Activated naive CD8-positive, alpha-beta T cell treated with anti-CD3 and anti-CD28 coated beads for 36 hours (primary cell): ENCODE measurements at regions not wholly inside any gene's neighbourhood (a gene's known extent, or its start where the extent isn't known, plus 50 kb on each side); places are given as distances from the start of the nearest gene placed in this dataset.

Experiments used
- DNase-seq: peaks from one replicate; pipeline ENCODE4 v3.0.0; 2021
- H3K27ac Mint-ChIP-seq: one replicate; pipeline ENCODE4 v1.8.0; 2022; ENCODE audit warnings: mild to moderate bottlenecking, moderate library complexity, mixed read lengths
- H3K27me3 Mint-ChIP-seq: one replicate; pipeline ENCODE4 v1.8.0; 2022; ENCODE audit warnings: mild to moderate bottlenecking, mixed read lengths
- H3K36me3 Mint-ChIP-seq: one replicate; pipeline ENCODE4 v1.8.0; 2021; ENCODE audit warnings: mild to moderate bottlenecking, mixed read lengths
- H3K4me1 Mint-ChIP-seq: one replicate; pipeline ENCODE4 v1.8.0; 2021; ENCODE audit warnings: mixed read lengths
- H3K4me3 Mint-ChIP-seq: one replicate; pipeline ENCODE4 v1.8.0; 2022; ENCODE audit warnings: mild to moderate bottlenecking, moderate library complexity, mixed read lengths
- H3K9me3 Mint-ChIP-seq: one replicate; pipeline ENCODE4 v1.8.0; 2022; ENCODE audit warnings: mixed read lengths

DNA sequence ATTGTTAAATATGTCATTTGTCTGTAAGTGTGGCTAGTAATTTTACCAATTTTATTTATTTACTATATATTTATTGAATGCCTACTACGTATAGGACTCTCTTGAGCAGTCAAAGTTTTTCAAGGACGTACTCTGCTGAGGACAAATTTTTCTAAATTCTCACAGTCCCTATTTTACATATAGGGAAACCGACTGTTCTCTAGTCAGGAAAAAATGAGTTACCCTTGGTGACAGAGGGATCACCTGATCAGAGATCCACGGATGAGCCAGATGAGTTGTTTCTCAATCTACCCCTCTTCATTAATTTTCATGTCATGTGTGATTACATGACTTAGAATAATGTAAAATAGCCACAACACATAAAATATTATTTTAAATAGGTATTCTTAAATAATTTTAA, 96.2 kb upstream of the SLC38A2 start:
- peaks cover 4% of the 10 kb centered on the region for H3K36me3 Mint-ChIP-seq
- H3K27me3 Mint-ChIP-seq: no peaks in the 10 kb centered on the region
- DNase-seq: no peak
- H3K9me3 Mint-ChIP-seq: peaks cover 1% of the 10 kb centered on the region
- peaks cover 28% of the 10 kb centered on the region for H3K4me1 Mint-ChIP-seq
- H3K4me3 Mint-ChIP-seq: no peak overlapping the region
- no peak overlapping the region for H3K27ac Mint-ChIP-seq

DNA sequence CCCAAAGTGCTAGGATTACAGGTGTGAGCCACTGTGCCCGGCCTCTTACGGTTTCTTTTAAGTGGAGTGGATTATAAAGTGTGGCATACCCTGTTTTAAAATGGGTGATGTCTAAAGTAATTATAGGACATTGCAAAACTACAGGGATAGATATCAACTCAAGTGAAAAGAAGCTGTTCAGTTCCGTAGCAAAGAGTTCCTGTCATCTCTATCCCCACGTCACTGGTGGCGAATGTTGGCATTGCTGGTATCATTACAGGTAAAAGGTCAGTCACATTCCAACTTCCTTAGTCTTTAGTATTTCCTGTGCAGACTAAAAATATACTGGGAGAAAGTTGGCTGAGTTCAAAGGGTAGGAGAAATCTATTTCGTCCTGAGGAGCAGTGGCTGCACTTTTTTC, 95.6 kb upstream of the SLC38A2 start:
- Mint-ChIP-seq H3K4me1 (peaks cover 26% of the 10 kb centered on the region), H3K27me3 (no peaks in the 10 kb centered on the region), H3K9me3 (peaks cover 1% of the 10 kb centered on the region), H3K36me3 (peaks cover 4% of the 10 kb centered on the region), H3K4me3 (no peak overlapping the region), H3K27ac (no peak overlapping the region)
- DNase-seq: no peak

DNA sequence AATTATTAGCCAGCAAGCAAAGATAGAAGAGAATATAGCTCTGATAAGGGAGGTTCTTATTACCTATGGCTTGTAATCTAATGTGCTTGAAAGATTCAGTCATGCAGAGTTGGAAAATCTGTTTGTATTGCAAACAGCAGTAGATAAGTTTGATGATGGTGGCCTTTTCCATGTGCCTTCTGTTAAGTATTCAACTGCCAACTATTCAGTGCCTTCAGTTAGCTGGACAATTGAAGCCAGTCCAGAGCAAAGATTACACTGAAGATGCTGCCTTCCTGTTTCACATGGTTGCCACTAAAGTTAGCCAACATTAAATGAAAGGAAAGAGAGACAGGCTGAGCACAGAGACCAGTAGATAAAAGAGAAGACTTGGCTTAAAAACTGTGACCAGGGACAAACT, 92.7 kb upstream of the SLC38A2 start:
- no peak overlapping the region for H3K27ac Mint-ChIP-seq
- H3K27me3 Mint-ChIP-seq: no peaks in the 10 kb centered on the region
- no peaks in the 10 kb centered on the region for H3K36me3 Mint-ChIP-seq

DNA sequence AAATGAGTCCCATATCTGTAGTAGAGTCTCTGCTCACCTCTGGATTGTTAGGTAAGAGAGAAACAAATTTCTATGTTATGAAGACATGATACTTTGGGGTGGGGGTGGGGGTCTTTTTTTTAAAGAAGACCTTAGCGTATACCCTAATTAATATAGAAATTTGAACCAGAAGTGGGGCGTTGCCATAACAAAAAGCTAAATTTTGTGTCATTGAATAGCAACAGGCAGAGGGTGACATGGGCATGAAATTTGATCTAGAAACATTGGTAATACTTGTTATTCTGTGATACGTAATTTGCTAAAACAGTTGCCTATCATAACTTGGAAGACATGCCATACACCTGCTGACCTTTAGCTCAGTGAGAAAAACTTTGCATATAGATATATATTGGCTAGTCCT, 92.3 kb upstream of the SLC38A2 start:
- Mint-ChIP-seq H3K36me3 (peaks cover 3% of the 10 kb centered on the region), H3K9me3 (peaks cover 4% of the 10 kb centered on the region), H3K4me1 (peaks cover 23% of the 10 kb centered on the region), H3K27ac (no peak overlapping the region), H3K27me3 (no peaks in the 10 kb centered on the region), H3K4me3 (no peak overlapping the region)
- no peak for DNase-seq

More for the DNA sequence above, 92.7 kb upstream of the SLC38A2 start:
- DNase-seq: no peak
- H3K4me3 Mint-ChIP-seq: no peak overlapping the region
- H3K9me3 Mint-ChIP-seq: peaks cover 1% of the 10 kb centered on the region
- peaks cover 23% of the 10 kb centered on the region for H3K4me1 Mint-ChIP-seq

DNA sequence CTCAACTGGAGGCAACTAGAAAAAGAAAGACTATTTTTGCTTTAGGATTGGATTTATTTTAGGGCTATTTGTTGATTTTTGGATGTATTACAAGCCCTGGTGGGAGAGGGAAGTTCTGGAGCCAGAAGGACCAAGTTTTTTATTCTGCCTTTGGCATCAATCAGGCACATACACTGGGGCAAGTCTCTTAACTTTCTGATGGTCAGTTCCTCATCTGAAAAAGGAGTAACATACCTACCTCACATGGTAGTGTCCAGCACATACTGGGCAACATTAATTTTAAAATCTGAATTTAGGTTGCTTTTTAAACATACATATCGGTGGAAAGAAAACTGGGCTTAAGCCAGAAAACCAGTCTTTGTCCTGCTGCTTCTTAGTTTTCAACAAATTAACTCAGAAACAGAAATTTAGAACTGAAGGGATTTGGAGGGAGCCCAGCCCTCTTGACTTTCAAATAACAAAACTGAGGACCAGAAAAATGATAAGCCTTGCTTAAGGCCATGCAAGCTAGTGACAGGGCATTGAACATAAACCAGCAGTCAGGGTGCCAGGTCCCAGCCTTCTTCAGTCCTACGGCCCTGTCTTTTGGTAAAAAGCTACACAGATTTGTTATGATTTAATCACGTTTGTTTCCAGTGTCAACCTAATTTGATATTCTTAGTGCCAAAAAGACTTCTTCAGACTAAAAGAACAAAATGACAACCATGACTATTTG, 90.2 kb upstream of the SLC38A2 start:
- DNase-seq: no peak
- Mint-ChIP-seq H3K9me3 (peaks cover 6% of the 10 kb centered on the region), H3K27me3 (no peaks in the 10 kb centered on the region), H3K36me3 (peaks cover 6% of the 10 kb centered on the region), H3K4me3 (no peak overlapping the region), H3K27ac (no peak overlapping the region), H3K4me1 (peaks cover 37% of the 10 kb centered on the region)

DNA sequence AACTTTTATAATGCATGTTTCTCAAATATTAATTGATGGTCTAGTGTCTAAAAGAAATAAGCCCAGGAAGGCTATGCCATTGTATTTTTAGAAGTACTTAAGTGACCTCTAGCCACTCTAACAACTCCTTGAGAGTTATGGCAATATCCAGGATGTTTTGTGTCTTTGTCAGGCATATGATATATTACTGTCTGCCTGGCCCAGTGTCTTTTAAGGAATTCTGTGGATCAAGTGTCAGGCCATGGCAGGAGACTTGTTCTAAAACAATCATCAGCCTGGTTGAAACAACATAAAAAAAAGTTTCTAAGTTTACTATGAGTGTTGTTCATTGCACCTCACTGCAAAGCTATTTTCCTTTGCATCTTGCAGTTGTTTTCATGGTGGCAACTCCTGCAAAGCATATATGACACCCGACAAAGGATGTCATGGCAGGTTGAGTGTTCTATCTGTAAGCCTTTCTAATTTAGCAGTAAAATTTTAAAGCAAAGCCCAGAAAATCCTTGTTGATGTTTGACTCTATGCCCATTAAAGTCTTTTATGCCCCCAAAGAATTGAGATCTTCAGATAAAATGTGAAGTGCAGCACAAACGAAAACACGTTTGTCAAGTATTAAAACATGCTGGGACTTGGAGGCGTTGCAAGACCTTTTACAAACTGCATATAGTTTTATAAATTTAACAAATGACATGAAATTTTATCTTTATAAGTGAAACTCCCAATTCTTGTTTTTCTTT, 89.5 kb upstream of the SLC38A2 start:
- H3K36me3 Mint-ChIP-seq: peaks cover 6% of the 10 kb centered on the region
- no peak overlapping the region for H3K27ac Mint-ChIP-seq
- H3K4me1 Mint-ChIP-seq: peaks cover 37% of the 10 kb centered on the region
- H3K4me3 Mint-ChIP-seq: no peak overlapping the region
- H3K27me3 Mint-ChIP-seq: no peaks in the 10 kb centered on the region
- H3K9me3 Mint-ChIP-seq: peaks cover 6% of the 10 kb centered on the region
- DNase-seq: no peak

DNA sequence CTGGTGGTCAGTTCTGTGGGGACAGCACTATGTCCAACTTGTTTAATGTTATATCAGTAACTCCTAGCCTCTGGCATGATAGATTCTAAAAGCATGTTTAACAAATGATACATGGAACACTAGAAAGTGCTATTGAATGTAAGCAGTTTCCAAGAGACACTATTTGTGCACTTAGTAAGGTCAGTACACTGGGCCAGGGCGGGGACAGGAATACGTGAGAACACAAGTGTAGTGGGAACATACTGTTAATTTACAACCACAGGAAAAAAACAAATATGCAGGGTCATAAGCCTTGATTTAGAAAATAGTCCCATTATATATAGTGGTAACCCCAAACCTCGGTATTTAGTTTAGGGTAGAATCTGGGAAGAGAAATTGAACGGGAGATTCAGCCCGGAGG, 88.9 kb upstream of the SLC38A2 start:
- DNase-seq: no peak
- no peak overlapping the region for H3K4me3 Mint-ChIP-seq

DNA sequence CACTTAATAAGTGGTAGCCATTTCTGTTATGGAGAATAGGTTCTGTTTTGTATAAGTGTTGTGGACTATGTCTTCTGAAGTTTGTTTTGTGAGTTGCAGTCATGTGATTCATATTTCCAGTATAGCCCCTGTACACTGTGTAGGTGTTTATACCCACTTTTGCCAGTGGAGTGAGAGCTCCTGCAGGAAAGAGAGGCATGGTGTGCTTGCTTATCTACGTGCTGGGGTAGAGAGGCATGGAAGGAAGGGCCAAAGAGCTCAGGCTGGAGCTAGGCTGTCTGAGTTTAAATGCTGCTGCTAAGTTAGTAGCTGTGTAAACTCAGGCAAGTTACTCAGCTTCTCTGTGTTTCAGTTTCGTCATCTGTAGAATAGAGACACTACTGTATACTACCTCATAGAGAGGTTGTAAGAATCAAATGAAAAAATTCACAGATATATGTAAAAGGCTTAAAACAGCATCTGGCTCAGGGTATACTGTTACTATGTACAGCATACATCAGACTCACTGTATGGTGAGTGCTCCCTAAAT, 88.2 kb upstream of the SLC38A2 start:
- H3K27me3 Mint-ChIP-seq: no peaks in the 10 kb centered on the region
- H3K27ac Mint-ChIP-seq: peak overlapping the region; percentile 89
- H3K9me3 Mint-ChIP-seq: peaks cover 6% of the 10 kb centered on the region
- H3K4me3 Mint-ChIP-seq: peak overlapping the region; percentile 51
- peaks cover 48% of the 10 kb centered on the region for H3K4me1 Mint-ChIP-seq
- DNase-seq: no peak
- H3K36me3 Mint-ChIP-seq: peaks cover 7% of the 10 kb centered on the region

More for the DNA sequence above, 88.9 kb upstream of the SLC38A2 start:
- H3K36me3 Mint-ChIP-seq: peaks cover 7% of the 10 kb centered on the region
- H3K9me3 Mint-ChIP-seq: peaks cover 6% of the 10 kb centered on the region
- no peak overlapping the region for H3K27ac Mint-ChIP-seq
- no peaks in the 10 kb centered on the region for H3K27me3 Mint-ChIP-seq
- peaks cover 41% of the 10 kb centered on the region for H3K4me1 Mint-ChIP-seq

DNA sequence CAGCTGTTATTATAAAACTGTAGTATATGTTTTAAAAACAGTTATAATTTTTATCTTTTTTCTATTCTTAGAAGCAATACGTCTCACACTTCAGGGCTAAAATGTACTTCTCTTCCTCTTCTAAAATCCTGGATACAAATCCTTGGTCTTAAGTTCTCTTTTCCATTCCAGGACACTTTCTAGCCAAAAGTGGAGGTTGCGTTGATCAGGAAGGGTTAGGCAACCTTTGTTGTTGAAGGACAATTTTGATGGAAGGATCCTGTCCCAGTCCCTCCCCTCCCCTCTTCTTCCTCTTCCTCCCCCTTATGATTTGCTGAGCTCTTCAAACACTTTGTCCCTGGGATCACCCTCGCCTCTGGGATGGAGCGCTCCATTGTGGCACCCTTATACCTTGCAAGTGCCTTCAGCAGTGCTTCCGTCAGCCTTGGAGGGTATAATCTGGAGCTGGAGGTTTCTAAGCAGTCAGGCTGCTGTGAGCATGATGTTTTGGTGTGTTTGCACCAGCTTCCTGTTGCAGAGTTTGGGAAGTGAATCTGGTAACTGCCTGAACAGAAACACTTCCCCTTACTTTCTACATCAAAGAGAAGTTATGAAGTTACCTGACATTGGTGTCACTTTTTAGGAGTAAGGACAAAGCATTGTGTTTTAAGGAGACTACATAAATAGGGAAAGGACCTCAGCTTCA, 87.4 kb upstream of the SLC38A2 start:
- Mint-ChIP-seq H3K36me3 (peaks cover 7% of the 10 kb centered on the region), H3K27me3 (no peaks in the 10 kb centered on the region), H3K9me3 (peaks cover 6% of the 10 kb centered on the region), H3K4me1 (peaks cover 56% of the 10 kb centered on the region), H3K27ac (peak overlapping the region; percentile 89), H3K4me3 (peak overlapping the region; percentile 71)
- DNase-seq: no peak

DNA sequence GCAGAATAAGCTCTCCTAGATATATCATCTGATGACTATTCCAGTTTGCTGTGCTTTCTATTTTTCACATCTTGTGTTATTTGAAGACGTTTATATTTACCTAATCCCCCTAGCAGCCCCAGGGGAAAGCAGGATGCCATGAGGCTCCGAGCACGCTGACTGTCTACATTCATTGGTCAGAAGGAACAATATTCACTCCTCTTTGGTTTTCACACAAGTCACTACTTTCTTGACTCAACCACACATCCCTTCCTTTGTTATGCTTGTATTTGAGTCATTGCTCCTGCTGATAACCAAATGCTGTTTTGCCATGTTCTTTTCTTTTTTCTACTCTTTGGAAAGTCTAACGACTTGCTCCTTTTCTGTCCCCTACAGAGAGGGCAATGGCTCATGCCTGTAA, 86.5 kb upstream of the SLC38A2 start:
- Mint-ChIP-seq H3K4me1 (peaks cover 61% of the 10 kb centered on the region), H3K27ac (peak overlapping the region; percentile 95), H3K27me3 (no peaks in the 10 kb centered on the region), H3K9me3 (peaks cover 5% of the 10 kb centered on the region), H3K4me3 (peak overlapping the region; percentile 59), H3K36me3 (peaks cover 7% of the 10 kb centered on the region)
- DNase-seq: peak; percentile 16

DNA sequence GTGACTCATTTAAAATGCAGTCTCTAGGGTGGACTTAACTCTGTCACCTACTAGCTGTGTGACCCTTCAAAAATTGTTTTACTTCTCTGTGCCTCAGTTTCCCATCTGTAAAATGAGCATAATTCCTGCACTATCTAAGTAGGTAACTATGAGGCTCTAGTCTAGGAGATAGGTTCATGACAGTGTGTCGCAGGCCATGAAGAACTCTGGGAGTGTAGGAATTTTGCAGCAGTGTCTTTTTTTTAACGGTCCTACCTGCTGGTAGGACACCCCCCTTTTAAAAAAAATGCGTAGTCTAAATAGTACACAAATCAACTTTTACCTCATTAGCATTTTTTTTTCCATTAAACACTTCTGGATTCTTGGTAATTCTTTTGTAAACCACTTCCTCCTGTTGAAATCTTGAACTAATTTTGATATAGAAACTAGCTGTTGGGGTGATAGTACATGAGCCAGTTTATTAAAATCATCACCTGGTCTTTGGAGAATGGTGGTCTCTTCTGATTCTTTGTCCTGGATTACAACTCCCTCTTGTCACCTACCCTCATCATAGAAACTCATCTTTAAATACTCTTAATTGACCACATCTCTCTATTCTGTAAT, 86.0 kb upstream of the SLC38A2 start:
- peak overlapping the region; percentile 95 for H3K27ac Mint-ChIP-seq
- H3K4me3 Mint-ChIP-seq: peak overlapping the region; percentile 59
- H3K9me3 Mint-ChIP-seq: peaks cover 5% of the 10 kb centered on the region
- H3K27me3 Mint-ChIP-seq: no peaks in the 10 kb centered on the region
- H3K36me3 Mint-ChIP-seq: peaks cover 7% of the 10 kb centered on the region
- DNase-seq: no peak
- peaks cover 58% of the 10 kb centered on the region for H3K4me1 Mint-ChIP-seq

DNA sequence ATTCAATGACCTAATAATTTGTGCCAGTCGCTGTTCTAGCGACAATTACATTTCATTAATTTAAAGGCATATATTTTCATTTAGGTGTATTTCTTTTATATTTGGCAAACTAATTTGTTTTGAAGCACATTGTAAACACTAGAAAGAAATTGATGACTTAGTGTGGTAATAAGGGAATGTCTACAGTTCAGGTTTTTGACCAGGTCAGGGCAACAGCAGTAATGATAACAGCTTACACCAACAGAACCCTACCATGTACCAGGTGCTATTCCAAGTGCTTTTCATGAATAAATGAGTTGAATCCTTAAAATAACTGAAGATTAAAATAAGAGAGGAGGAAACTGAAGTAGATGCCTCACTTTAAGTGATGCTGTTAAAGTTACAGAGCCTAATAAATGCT, 85.4 kb upstream of the SLC38A2 start:
- H3K36me3 Mint-ChIP-seq: peaks cover 7% of the 10 kb centered on the region
- H3K9me3 Mint-ChIP-seq: peaks cover 5% of the 10 kb centered on the region
- H3K27me3 Mint-ChIP-seq: no peaks in the 10 kb centered on the region
- H3K4me1 Mint-ChIP-seq: peaks cover 58% of the 10 kb centered on the region
- no peak overlapping the region for H3K4me3 Mint-ChIP-seq
- no peak for DNase-seq
- no peak overlapping the region for H3K27ac Mint-ChIP-seq

DNA sequence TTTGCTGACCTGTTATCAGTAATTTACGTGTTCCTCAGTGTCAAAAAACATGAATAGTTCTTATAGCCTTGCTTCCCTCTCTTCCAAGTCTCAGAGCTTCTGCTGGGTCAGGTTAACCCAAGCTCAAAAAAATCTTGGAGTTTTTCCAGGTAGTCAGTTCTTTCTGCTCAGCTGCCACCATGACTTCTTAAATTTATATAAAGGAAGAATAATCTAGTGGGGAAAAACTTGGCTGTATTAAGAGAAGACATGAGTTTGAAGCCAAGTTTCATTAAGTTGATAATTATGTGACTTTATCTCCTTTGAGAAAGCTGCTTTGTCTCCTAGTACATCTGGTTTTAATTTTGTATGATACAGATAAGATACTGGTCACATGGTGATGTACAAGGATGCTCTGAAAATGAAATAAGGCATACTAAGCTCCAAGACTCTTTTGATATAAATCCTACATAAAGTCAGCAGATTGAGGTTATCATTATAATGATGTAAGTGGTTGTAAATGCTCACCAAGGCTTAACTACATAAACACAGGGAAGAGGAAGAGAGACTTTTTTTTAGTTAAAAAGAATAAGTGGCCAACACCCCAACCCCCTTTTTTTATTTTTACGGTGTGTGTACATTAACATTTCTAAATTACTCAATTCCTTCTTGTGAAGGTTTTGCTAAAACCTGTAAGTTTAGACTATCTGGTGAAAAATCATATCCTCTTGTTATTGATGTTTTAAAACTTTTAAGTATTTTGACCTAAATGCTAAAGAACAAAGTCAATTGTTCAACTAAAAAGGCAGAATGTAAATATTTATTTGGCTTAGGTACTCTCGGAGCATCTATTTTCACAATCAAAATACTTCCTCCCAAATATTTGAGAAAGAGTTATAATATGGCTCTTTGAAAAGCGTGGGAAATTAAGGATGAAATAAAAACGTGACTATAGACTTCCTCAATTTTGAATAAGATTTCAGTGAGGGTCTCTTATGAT, 84.1 kb upstream of the SLC38A2 start:
- H3K36me3 Mint-ChIP-seq: peaks cover 7% of the 10 kb centered on the region

More for the DNA sequence above, 84.1 kb upstream of the SLC38A2 start:
- H3K9me3 Mint-ChIP-seq: peaks cover 5% of the 10 kb centered on the region
- peak overlapping the region; percentile 64 for H3K27ac Mint-ChIP-seq
- peaks cover 61% of the 10 kb centered on the region for H3K4me1 Mint-ChIP-seq
- no peaks in the 10 kb centered on the region for H3K27me3 Mint-ChIP-seq
- no peak for DNase-seq
- H3K4me3 Mint-ChIP-seq: peak overlapping the region; percentile 38
